ENCODE measurements at regions not wholly inside any gene's neighbourhood (a gene's known extent, or its start where the extent isn't known, plus 50 kb on each side); places are given as distances from the start of the nearest gene placed in this dataset.

GRCh38 chr5:159861086-159861485 lies 55.2 kb upstream of the ADRA1B start:
- Histone ChIP-seq H3K27ac (no peak overlapping the region), H3K27me3 (no peaks in the 10 kb centered on the region), H3K9me3 (no peaks in the 10 kb centered on the region), H3K4me1 (no peaks in the 10 kb centered on the region), H3K36me3 (no peaks in the 10 kb centered on the region), H3K4me3 (no peak overlapping the region)
- no peak for DNase-seq (ENCODE audit: low spot score in 2 of 2)
- TF ChIP-seq POLR2AphosphoS5 (IDR thresholded peaks at IDR 0.05) (no peak), POLR2A (IDR thresholded peaks at IDR 0.05) (no peak), CTCF (IDR thresholded peaks at IDR 0.05) (no peak)
- intact Hi-C loops (cut with DNase I; ENCODE audit: low total_unique reads), result no loop called here

- intact Hi-C loops (cut with DNase I; ENCODE audit: low total_unique reads), result no loop called here
- Histone ChIP-seq H3K27ac (no peak overlapping the region), H3K36me3 (no peaks in the 10 kb centered on the region), H3K27me3 (no peaks in the 10 kb centered on the region), H3K9me3 (no peaks in the 10 kb centered on the region), H3K4me3 (peak overlapping the region in 1 of 3 donors; percentile 19), H3K4me1 (no peaks in the 10 kb centered on the region)
- DNase-seq (ENCODE audit: low spot score in 2 of 2), result no peak
- TF ChIP-seq CTCF (IDR thresholded peaks at IDR 0.05) (no peak), POLR2AphosphoS5 (IDR thresholded peaks at IDR 0.05) (peak in 1 of 3 donors; percentile 39), POLR2A (IDR thresholded peaks at IDR 0.05) (no peak)
Observed at GRCh38 chr5:159864885-159865691, 51.2 kb upstream of the ADRA1B start.

- no peak for TF ChIP-seq POLR2AphosphoS5 (IDR thresholded peaks at IDR 0.05)
- no peak for TF ChIP-seq POLR2A (IDR thresholded peaks at IDR 0.05)
- TF ChIP-seq CTCF (IDR thresholded peaks at IDR 0.05), result no peak
Observed at GRCh38 chr5:159866093-159866492, 50.2 kb upstream of the ADRA1B start.

More at GRCh38 chr5:159866093-159866492, 50.2 kb upstream of the ADRA1B start:
- Histone ChIP-seq H3K27me3 (no peaks in the 10 kb centered on the region), H3K9me3 (no peaks in the 10 kb centered on the region), H3K4me1 (no peaks in the 10 kb centered on the region), H3K27ac (no peak overlapping the region), H3K36me3 (no peaks in the 10 kb centered on the region), H3K4me3 (no peak overlapping the region)
- no peak for DNase-seq (ENCODE audit: low spot score in 2 of 2)
- intact Hi-C loops (cut with DNase I; ENCODE audit: low total_unique reads), result no loop called here

Data from breast epithelium (tissue), 4 donors.